ENCODE measurements at regions not wholly inside any gene's neighbourhood (a gene's known extent, or its start where the extent isn't known, plus 50 kb on each side); places are given as distances from the start of the nearest gene placed in this dataset.

GRCh38 chr20:24146231-24146634 lies 157.7 kb upstream of the GGTLC1 start:
- no peak for DNase-seq (ENCODE audit: low read depth in 1 of 2, low spot score in 1 of 2)

GRCh38 chr20:24144371-24144770 lies 155.8 kb upstream of the GGTLC1 start:
- Histone ChIP-seq H3K9me3 (ENCODE audit: low read depth) (no peaks in the 10 kb centered on the region), H3K36me3 (no peaks in the 10 kb centered on the region), H3K27ac (no peak overlapping the region), H3K4me1 (ENCODE audit: low read depth) (no peaks in the 10 kb centered on the region), H3K27me3 (no peaks in the 10 kb centered on the region), H3K4me3 (no peak overlapping the region)
- TF ChIP-seq, protein P1, sequence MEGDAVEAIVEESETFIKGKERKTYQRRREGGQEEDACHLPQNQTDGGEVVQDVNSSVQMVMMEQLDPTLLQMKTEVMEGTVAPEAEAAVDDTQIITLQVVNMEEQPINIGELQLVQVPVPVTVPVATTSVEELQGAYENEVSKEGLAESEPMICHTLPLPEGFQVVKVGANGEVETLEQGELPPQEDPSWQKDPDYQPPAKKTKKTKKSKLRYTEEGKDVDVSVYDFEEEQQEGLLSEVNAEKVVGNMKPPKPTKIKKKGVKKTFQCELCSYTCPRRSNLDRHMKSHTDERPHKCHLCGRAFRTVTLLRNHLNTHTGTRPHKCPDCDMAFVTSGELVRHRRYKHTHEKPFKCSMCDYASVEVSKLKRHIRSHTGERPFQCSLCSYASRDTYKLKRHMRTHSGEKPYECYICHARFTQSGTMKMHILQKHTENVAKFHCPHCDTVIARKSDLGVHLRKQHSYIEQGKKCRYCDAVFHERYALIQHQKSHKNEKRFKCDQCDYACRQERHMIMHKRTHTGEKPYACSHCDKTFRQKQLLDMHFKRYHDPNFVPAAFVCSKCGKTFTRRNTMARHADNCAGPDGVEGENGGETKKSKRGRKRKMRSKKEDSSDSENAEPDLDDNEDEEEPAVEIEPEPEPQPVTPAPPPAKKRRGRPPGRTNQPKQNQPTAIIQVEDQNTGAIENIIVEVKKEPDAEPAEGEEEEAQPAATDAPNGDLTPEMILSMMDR (IDR thresholded peaks at IDR 0.05; ENCODE audit: low read depth, low read length): no peak
- DNase-seq (ENCODE audit: low read depth in 1 of 2, low spot score in 1 of 2): no peak

More at GRCh38 chr20:24146231-24146634, 157.7 kb upstream of the GGTLC1 start:
- Histone ChIP-seq H3K27ac (no peak overlapping the region), H3K36me3 (no peaks in the 10 kb centered on the region), H3K4me3 (no peak overlapping the region), H3K4me1 (ENCODE audit: low read depth) (no peaks in the 10 kb centered on the region), H3K9me3 (ENCODE audit: low read depth) (no peaks in the 10 kb centered on the region), H3K27me3 (no peaks in the 10 kb centered on the region)
- TF ChIP-seq, protein P1 (IDR thresholded peaks at IDR 0.05; ENCODE audit: low read depth, low read length): no peak

DNA sequence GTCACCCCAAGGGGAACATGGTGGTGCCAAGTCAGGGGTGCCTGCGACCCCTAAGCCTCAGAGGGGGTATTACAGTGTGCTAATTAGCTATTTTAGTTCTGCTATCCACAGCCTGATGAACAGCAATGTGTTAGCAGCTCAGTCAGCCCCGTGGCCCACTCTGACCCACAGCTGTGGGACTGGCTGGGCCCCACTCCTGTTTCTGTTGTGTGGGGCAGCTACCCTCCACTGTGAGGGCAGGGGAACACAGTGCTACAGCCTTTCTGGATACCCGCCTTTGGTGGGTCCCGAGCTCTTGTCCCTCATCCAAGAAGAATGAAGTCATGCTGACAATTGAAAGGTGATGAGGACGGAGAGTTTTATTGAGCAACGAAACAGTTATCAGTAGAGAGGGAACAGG lies 152.5 kb upstream of the GGTLC1 start:
- H3K27ac ChIP-seq: no peak overlapping the region
- no peaks in the 10 kb centered on the region for H3K27me3 ChIP-seq
- no peaks in the 10 kb centered on the region for H3K4me1 ChIP-seq (ENCODE audit: low read depth)
- TF ChIP-seq, protein P1 (IDR thresholded peaks at IDR 0.05; ENCODE audit: low read depth, low read length): no peak
- no peak overlapping the region for H3K4me3 ChIP-seq
- no peak for DNase-seq (ENCODE audit: low read depth in 1 of 2, low spot score in 1 of 2)
- H3K9me3 ChIP-seq (ENCODE audit: low read depth): no peaks in the 10 kb centered on the region
- no peaks in the 10 kb centered on the region for H3K36me3 ChIP-seq

- H3K9me3 ChIP-seq (ENCODE audit: low read depth): no peaks in the 10 kb centered on the region
- H3K36me3 ChIP-seq: no peaks in the 10 kb centered on the region
- H3K4me1 ChIP-seq (ENCODE audit: low read depth): no peaks in the 10 kb centered on the region
- TF ChIP-seq, protein P1 (IDR thresholded peaks at IDR 0.05; ENCODE audit: low read depth, low read length): no peak
- no peak overlapping the region for H3K27ac ChIP-seq
- H3K27me3 ChIP-seq: no peaks in the 10 kb centered on the region
- no peak overlapping the region for H3K4me3 ChIP-seq
- no peak for DNase-seq (ENCODE audit: low read depth in 1 of 2, low spot score in 1 of 2)
These were observed 151.3 kb upstream of the GGTLC1 start for GRCh38 chr20:24139846-24140245.

- TF ChIP-seq, protein P1 (IDR thresholded peaks at IDR 0.05; ENCODE audit: low read depth, low read length): no peak
- H3K27ac ChIP-seq: no peak overlapping the region
- no peaks in the 10 kb centered on the region for H3K9me3 ChIP-seq (ENCODE audit: low read depth)
- no peaks in the 10 kb centered on the region for H3K27me3 ChIP-seq
- no peak overlapping the region for H3K4me3 ChIP-seq
- H3K36me3 ChIP-seq: no peaks in the 10 kb centered on the region
- DNase-seq (ENCODE audit: low read depth in 1 of 2, low spot score in 1 of 2): no peak
- H3K4me1 ChIP-seq (ENCODE audit: low read depth): no peaks in the 10 kb centered on the region
These were observed 150.4 kb upstream of the GGTLC1 start for GRCh38 chr20:24138951-24139350.

All from cardiac muscle cell (in vitro differentiated cells and primary cell).